Esophagus muscularis mucosa (tissue), 4 donors: ENCODE measurements at regions not wholly inside any gene's neighbourhood (a gene's known extent, or its start where the extent isn't known, plus 50 kb on each side); places are given as distances from the start of the nearest gene placed in this dataset.

Source experiments
- DNase-seq: peaks from one replicate; pipeline ENCODE4 v3.0.0-alpha.2; 2017; ENCODE audit errors: extremely low spot score
- H3K27ac ChIP-seq, 4 donors: fragments of 200-600 bp; sonication (generic); replicated peaks in 1 of 4; 1 replicate in 3 of 4; 2 replicates in 1 of 4; pipeline ENCODE4 v1.5.1; 2016 to 2019; ENCODE audit warnings: mild to moderate bottlenecking in 1 of 4
- H3K27me3 ChIP-seq, 4 donors: fragments of 200-600 bp; sonication (generic); one replicate each; pipeline versions ENCODE4 v1.5.1 to v1.6.0; 2016 to 2019
- H3K36me3 ChIP-seq, 4 donors: fragments of 200-600 bp; sonication (generic); one replicate each; pipeline ENCODE4 v1.5.1; 2016 to 2019
- H3K4me1 ChIP-seq, 4 donors: fragments of 200-600 bp; sonication (generic); one replicate each; pipeline ENCODE4 v1.5.1; 2016 to 2019
- H3K4me3 ChIP-seq, 4 donors: fragments of 200-600 bp; sonication (generic); 1 replicate in 2 of 4; 2 replicates in 2 of 4; pipeline ENCODE4 v1.5.1; 2016 to 2019; ENCODE audit warnings: mild to moderate bottlenecking in 4 of 4, moderate library complexity in 1 of 4
- H3K9me3 ChIP-seq, 4 donors: fragments of 200-600 bp; sonication (generic); 1 replicate in 3 of 4; 2 replicates in 1 of 4; pipeline ENCODE4 v1.5.1; 2016 to 2019
- CTCF ChIP-seq, 3 experiments: fragments of 200-600 bp in 2 of 3; fragments of 450-650 bp in 1 of 3; sonication (generic) in 2 of 3; IDR thresholded peaks; one replicate each; pipeline ENCODE4 v1.5.1; 2017 to 2019; ENCODE audit warnings: antibody characterized with exemption in 3 of 3, mild to moderate bottlenecking in 2 of 3, moderate library complexity in 1 of 3
- EP300 ChIP-seq: sonication (generic); formaldehyde crosslinking; IDR thresholded peaks from one replicate; pipeline ENCODE4 v1.6.1; 2017; ENCODE audit warnings: antibody characterized with exemption
- POLR2A ChIP-seq: fragments of 450-650 bp; IDR thresholded peaks from one replicate; pipeline ENCODE4 v1.6.1; 2017; ENCODE audit warnings: antibody characterized with exemption, moderate library complexity, mild to moderate bottlenecking, low read depth
- POLR2AphosphoS5 ChIP-seq, 2 donors: sonication (generic); formaldehyde crosslinking; IDR thresholded peaks; one replicate each; pipeline ENCODE4 v1.6.1; 2017; ENCODE audit warnings: antibody characterized with exemption in 2 of 2
- WGBS: methylation state at CpG from one replicate; pipeline ENCODE4 v1.1.5; 2018; 5-methylcytosine and 5-hydroxymethylcytosine counted together
- intact Hi-C: fragments of 100-400 bp; cut with DNase I; formaldehyde crosslinking; loops from one replicate; pipeline ENCODE4 v1.15.1; 2023

- Histone ChIP-seq H3K27me3 (no peaks in the 10 kb centered on the region), H3K9me3 (no peaks in the 10 kb centered on the region), H3K4me1 (no peaks in the 10 kb centered on the region), H3K27ac (no peak overlapping the region), H3K36me3 (no peaks in the 10 kb centered on the region), H3K4me3 (no peak overlapping the region)
- no peak for TF ChIP-seq CTCF (IDR thresholded peaks at IDR 0.05)
- TF ChIP-seq EP300, result no peak
- TF ChIP-seq POLR2AphosphoS5 (IDR thresholded peaks at IDR 0.05), result no peak
- TF ChIP-seq POLR2A, result no peak
- intact Hi-C loops, result no loop called here
- no peak for DNase-seq
- 93% methylated on average over 1 of the region's 1 CpG for WGBS
Measured at GRCh38 chr4:111020476-111020875, 397.6 kb upstream of the PITX2 start.

GRCh38 chr4:111020961-111021360 is 398.1 kb upstream of the PITX2 start:
- H3K9me3 ChIP-seq, result no peaks in the 10 kb centered on the region
- no peak for DNase-seq
- WGBS, result 52% methylated on average over 2 of the region's 2 CpGs
- H3K27me3 ChIP-seq, result no peaks in the 10 kb centered on the region
- TF ChIP-seq POLR2AphosphoS5 (IDR thresholded peaks at IDR 0.05) (no peak), CTCF (IDR thresholded peaks at IDR 0.05) (no peak), EP300 (no peak), POLR2A (no peak)
- no peak overlapping the region for H3K4me3 ChIP-seq
- H3K27ac ChIP-seq, result no peak overlapping the region
- H3K4me1 ChIP-seq, result no peaks in the 10 kb centered on the region
- no peaks in the 10 kb centered on the region for H3K36me3 ChIP-seq
- intact Hi-C loops, result no loop called here

GRCh38 chr4:111022758-111023157 is 399.9 kb upstream of the PITX2 start:
- intact Hi-C loops, result no loop called here
- no peaks in the 10 kb centered on the region for H3K4me1 ChIP-seq
- no peak overlapping the region for H3K4me3 ChIP-seq
- 76% methylated on average over 1 of the region's 1 CpG for WGBS
- DNase-seq, result no peak
- no peaks in the 10 kb centered on the region for H3K36me3 ChIP-seq
- H3K27ac ChIP-seq, result no peak overlapping the region
- H3K9me3 ChIP-seq, result no peaks in the 10 kb centered on the region
- no peaks in the 10 kb centered on the region for H3K27me3 ChIP-seq
- TF ChIP-seq POLR2AphosphoS5 (IDR thresholded peaks at IDR 0.05) (no peak), POLR2A (no peak), CTCF (IDR thresholded peaks at IDR 0.05) (no peak), EP300 (no peak)

- no peaks in the 10 kb centered on the region for H3K4me1 ChIP-seq
- TF ChIP-seq EP300 (no peak), POLR2A (no peak), POLR2AphosphoS5 (IDR thresholded peaks at IDR 0.05) (no peak), CTCF (IDR thresholded peaks at IDR 0.05) (no peak)
- no peak overlapping the region for H3K27ac ChIP-seq
- DNase-seq, result no peak
- H3K27me3 ChIP-seq, result no peaks in the 10 kb centered on the region
- 35% methylated on average over 1 of the region's 1 CpG for WGBS
- no peak overlapping the region for H3K4me3 ChIP-seq
- peaks cover 0 to 7% (median 0%) of the 10 kb centered on the region in 4 donors for H3K9me3 ChIP-seq
- H3K36me3 ChIP-seq, result no peaks in the 10 kb centered on the region
- intact Hi-C loops, result no loop called here
Measured at GRCh38 chr4:111027526-111027925, 404.6 kb upstream of the PITX2 start.

- WGBS, result 68% methylated on average over 1 of the region's 1 CpG
- no peak overlapping the region for H3K4me3 ChIP-seq
- H3K4me1 ChIP-seq, result no peaks in the 10 kb centered on the region
- H3K27me3 ChIP-seq, result no peaks in the 10 kb centered on the region
- no peak for DNase-seq
- TF ChIP-seq CTCF (IDR thresholded peaks at IDR 0.05) (no peak), EP300 (no peak), POLR2AphosphoS5 (IDR thresholded peaks at IDR 0.05) (no peak), POLR2A (no peak)
- H3K36me3 ChIP-seq, result no peaks in the 10 kb centered on the region
- intact Hi-C loops, result no loop called here
- peaks cover 0 to 7% (median 0%) of the 10 kb centered on the region in 4 donors for H3K9me3 ChIP-seq
- no peak overlapping the region for H3K27ac ChIP-seq
Measured at GRCh38 chr4:111028795-111029194, 405.9 kb upstream of the PITX2 start.
